ENCODE measurements at regions not wholly inside any gene's neighbourhood (a gene's known extent, or its start where the extent isn't known, plus 50 kb on each side); places are given as distances from the start of the nearest gene placed in this dataset.
A peak's percentile ranks its signal among the peaks of the same experiment; 100 is the strongest.

DNA sequence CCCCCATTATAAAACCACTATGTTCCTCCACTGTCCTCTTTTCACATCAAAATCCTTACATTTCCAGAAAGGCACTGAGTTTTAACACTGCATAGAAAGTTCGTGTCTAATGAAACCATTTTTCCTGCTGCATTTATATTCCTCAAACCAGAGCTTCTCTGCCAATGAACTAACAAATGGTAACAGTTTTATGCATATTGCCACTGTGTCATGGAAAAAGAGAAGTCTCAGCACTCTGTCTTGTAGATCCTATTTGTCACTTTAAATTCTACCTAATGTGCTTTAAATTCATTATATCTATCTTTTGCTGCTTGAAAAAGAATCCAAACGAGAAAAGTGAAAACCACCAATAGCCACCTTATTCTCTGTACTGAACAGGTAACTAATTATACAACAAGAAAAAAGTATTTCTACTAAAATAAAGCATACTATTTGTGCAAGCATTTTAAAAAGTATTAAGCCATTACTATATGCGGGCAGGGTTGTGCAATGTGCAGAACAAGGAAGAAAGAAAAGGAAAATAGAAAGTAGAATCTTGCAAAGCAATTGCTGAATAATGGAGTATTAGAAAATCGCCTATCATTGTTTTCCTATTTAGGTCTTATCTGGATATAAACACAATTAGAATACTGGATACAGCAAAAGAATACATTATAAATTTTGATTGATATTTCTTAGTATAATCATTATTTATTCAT is 328.9 kb downstream of the ZEB2 start:
- no peaks in the 10 kb centered on the region for H3K4me1 ChIP-seq
- no peak for DNase-seq
- TF ChIP-seq, protein P1, sequence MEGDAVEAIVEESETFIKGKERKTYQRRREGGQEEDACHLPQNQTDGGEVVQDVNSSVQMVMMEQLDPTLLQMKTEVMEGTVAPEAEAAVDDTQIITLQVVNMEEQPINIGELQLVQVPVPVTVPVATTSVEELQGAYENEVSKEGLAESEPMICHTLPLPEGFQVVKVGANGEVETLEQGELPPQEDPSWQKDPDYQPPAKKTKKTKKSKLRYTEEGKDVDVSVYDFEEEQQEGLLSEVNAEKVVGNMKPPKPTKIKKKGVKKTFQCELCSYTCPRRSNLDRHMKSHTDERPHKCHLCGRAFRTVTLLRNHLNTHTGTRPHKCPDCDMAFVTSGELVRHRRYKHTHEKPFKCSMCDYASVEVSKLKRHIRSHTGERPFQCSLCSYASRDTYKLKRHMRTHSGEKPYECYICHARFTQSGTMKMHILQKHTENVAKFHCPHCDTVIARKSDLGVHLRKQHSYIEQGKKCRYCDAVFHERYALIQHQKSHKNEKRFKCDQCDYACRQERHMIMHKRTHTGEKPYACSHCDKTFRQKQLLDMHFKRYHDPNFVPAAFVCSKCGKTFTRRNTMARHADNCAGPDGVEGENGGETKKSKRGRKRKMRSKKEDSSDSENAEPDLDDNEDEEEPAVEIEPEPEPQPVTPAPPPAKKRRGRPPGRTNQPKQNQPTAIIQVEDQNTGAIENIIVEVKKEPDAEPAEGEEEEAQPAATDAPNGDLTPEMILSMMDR (IDR thresholded peaks at IDR 0.05): no peak
- no peak for TF ChIP-seq POLR2AphosphoS5 (IDR thresholded peaks at IDR 0.05)
- no peak for TF ChIP-seq EP300 (IDR thresholded peaks at IDR 0.05)
- TF ChIP-seq POLR2A (IDR thresholded peaks at IDR 0.05): no peak
- H3K27ac ChIP-seq: no peak overlapping the region
- H3K27me3 ChIP-seq: no peaks in the 10 kb centered on the region
- ATAC-seq (ENCODE audit: low FRiP score in 2 of 2): peak in 1 of 2 donors; percentile 52
- H3K36me3 ChIP-seq: no peaks in the 10 kb centered on the region
- no peak overlapping the region for H3K4me3 ChIP-seq
- H3K9me3 ChIP-seq: no peaks in the 10 kb centered on the region
- WGBS, 2 donors: 72 to 74% methylated on average over 4 of the region's 4 CpGs

GRCh38 chr2:144183727-144184126 is 336.2 kb downstream of the ZEB2 start:
- peak in 1 of 2 donors; percentile 51 for ATAC-seq (ENCODE audit: low FRiP score in 2 of 2)
- WGBS, 2 donors: 70 to 74% methylated on average over 9 of the region's 9 CpGs
- TF ChIP-seq POLR2AphosphoS5 (IDR thresholded peaks at IDR 0.05) (peak in 1 of 2 donors; percentile 17), POLR2A (IDR thresholded peaks at IDR 0.05) (no peak)

DNA sequence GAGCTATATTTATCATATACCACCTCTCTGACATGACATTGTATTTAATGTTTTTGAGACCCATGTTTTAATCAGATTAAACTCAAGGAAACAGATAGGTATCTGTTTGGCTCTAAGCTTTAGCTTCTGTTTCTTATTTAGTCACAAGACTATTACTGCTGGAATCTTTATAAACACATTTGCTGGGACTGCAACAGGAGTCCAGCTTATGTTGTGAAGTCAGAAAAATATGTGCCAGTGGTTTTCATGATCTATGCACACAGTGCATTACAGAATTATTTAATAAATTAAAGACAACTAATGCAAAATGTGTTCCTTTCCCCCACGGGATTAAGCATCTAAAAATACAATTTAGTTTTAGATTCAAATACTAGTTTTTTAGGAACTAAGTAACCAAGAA is 338.9 kb downstream of the ZEB2 start:
- Histone ChIP-seq H3K4me1 (peaks cover 0 to 3% (median 0%) of the 10 kb centered on the region in 4 donors), H3K27me3 (no peaks in the 10 kb centered on the region)

More at GRCh38 chr2:144183727-144184126, 336.2 kb downstream of the ZEB2 start:
- no peaks in the 10 kb centered on the region for H3K27me3 ChIP-seq
- no peaks in the 10 kb centered on the region for H3K36me3 ChIP-seq
- H3K4me1 ChIP-seq: peaks cover 0 to 3% (median 0%) of the 10 kb centered on the region in 4 donors
- H3K4me3 ChIP-seq: peak overlapping the region in 1 of 4 donors; percentile 11
- no peaks in the 10 kb centered on the region for H3K9me3 ChIP-seq
- H3K27ac ChIP-seq: no peak overlapping the region
- DNase-seq: peak in 1 of 2 donors; percentile 26

GRCh38 chr2:144180131-144180530 is 339.8 kb downstream of the ZEB2 start:
- DNase-seq (no peak), ATAC-seq (ENCODE audit: low FRiP score in 2 of 2) (peak in 1 of 2 donors; percentile 45)
- TF ChIP-seq, protein P1 (IDR thresholded peaks at IDR 0.05): no peak
- TF ChIP-seq POLR2AphosphoS5 (IDR thresholded peaks at IDR 0.05) (no peak), POLR2A (IDR thresholded peaks at IDR 0.05) (no peak), EP300 (IDR thresholded peaks at IDR 0.05) (no peak)
- Histone ChIP-seq H3K27ac (no peak overlapping the region), H3K4me1 (peaks cover 0 to 3% (median 0%) of the 10 kb centered on the region in 4 donors), H3K36me3 (no peaks in the 10 kb centered on the region), H3K27me3 (no peaks in the 10 kb centered on the region), H3K9me3 (no peaks in the 10 kb centered on the region), H3K4me3 (no peak overlapping the region)
- WGBS, 2 donors: 88 to 94% methylated on average over 3 of the region's 3 CpGs

More for the DNA sequence above, 338.9 kb downstream of the ZEB2 start:
- H3K36me3 ChIP-seq: no peaks in the 10 kb centered on the region
- H3K4me3 ChIP-seq: no peak overlapping the region
- TF ChIP-seq POLR2A (IDR thresholded peaks at IDR 0.05) (no peak), EP300 (IDR thresholded peaks at IDR 0.05) (no peak), POLR2AphosphoS5 (IDR thresholded peaks at IDR 0.05) (no peak)
- TF ChIP-seq, protein P1 (IDR thresholded peaks at IDR 0.05): no peak
- WGBS, 2 donors: 56 to 61% methylated on average over 1 of the region's 1 CpG
- H3K27ac ChIP-seq: no peak overlapping the region
- no peak for DNase-seq
- no peak for ATAC-seq (ENCODE audit: low FRiP score in 2 of 2)
- no peaks in the 10 kb centered on the region for H3K9me3 ChIP-seq

DNA sequence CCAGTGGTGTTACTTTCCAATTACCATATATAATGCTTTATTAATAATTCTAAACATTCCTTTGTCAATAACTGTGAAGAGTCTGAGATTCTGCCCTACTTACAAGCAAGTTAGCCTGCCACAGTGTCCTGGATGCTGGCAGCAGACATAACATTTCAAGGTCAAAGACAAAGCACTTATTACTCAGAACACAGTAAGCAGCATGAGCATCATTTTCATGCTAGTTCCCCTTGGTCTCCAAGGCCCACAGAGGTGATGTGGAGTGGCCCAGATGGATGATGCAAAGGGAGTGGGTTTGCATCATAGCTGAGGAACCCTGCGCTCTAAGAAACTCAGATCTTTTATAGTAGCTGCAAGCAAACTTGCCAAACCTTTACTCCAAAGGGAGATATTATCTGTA is 349.7 kb downstream of the ZEB2 start:
- Histone ChIP-seq H3K9me3 (no peaks in the 10 kb centered on the region), H3K4me3 (no peak overlapping the region), H3K27ac (no peak overlapping the region), H3K27me3 (no peaks in the 10 kb centered on the region), H3K36me3 (no peaks in the 10 kb centered on the region), H3K4me1 (no peaks in the 10 kb centered on the region)
- 80 to 89% methylated on average over 1 of the region's 1 CpG for WGBS, 2 donors
- DNase-seq (no peak), ATAC-seq (ENCODE audit: low FRiP score in 2 of 2) (peak in 1 of 2 donors; percentile 51)
- TF ChIP-seq, protein P1 (IDR thresholded peaks at IDR 0.05): no peak
- TF ChIP-seq POLR2A (IDR thresholded peaks at IDR 0.05) (no peak), POLR2AphosphoS5 (IDR thresholded peaks at IDR 0.05) (no peak), EP300 (IDR thresholded peaks at IDR 0.05) (no peak)

Data from upper lobe of left lung (tissue), 6 donors.